ENCODE measurements at regions not wholly inside any gene's neighbourhood (a gene's known extent, or its start where the extent isn't known, plus 50 kb on each side); places are given as distances from the start of the nearest gene placed in this dataset.

- no peak for TF ChIP-seq CTCF (conservative IDR thresholded peaks at IDR 0.05; ENCODE audit: low read depth, low read length)
- no peak for TF ChIP-seq EZH2 (IDR thresholded peaks at IDR 0.05; ENCODE audit: borderline replicate concordance, low read depth, low read length, poor library complexity, severe bottlenecking)
Measured at GRCh38 chr4:55272102-55272501, 73.9 kb upstream of the SRD5A3 start.

Data from A673 (cell line).